ENCODE measurements at regions not wholly inside any gene's neighbourhood (a gene's known extent, or its start where the extent isn't known, plus 50 kb on each side); places are given as distances from the start of the nearest gene placed in this dataset.

GRCh38 chr10:31720546-31720945, 208.1 kb downstream of the ARHGAP12 start:
- peaks cover 10% of the 10 kb centered on the region for H3K9me3 Mint-ChIP-seq (ENCODE audit: low read depth)
- DNase-seq (ENCODE audit: low spot score, unreplicated experiment), result no peak
- H3K4me3 Mint-ChIP-seq (ENCODE audit: low read depth), result no peak overlapping the region
- no peak overlapping the region for H3K27ac Mint-ChIP-seq
- no peaks in the 10 kb centered on the region for H3K4me1 Mint-ChIP-seq (ENCODE audit: low read depth)
- H3K36me3 Mint-ChIP-seq (ENCODE audit: insufficient read depth), result no peaks in the 10 kb centered on the region
- TF ChIP-seq CTCF (IDR thresholded peaks at IDR 0.05; ENCODE audit: unreplicated experiment), result no peak
- H3K27me3 Mint-ChIP-seq, result no peaks in the 10 kb centered on the region

- H3K36me3 Mint-ChIP-seq (ENCODE audit: insufficient read depth), result peaks cover 4% of the 10 kb centered on the region
- H3K4me3 Mint-ChIP-seq (ENCODE audit: low read depth), result no peak overlapping the region
- H3K4me1 Mint-ChIP-seq (ENCODE audit: low read depth), result peaks cover 24% of the 10 kb centered on the region
- H3K27ac Mint-ChIP-seq, result no peak overlapping the region
- no peak for DNase-seq (ENCODE audit: low spot score, unreplicated experiment)
- H3K9me3 Mint-ChIP-seq (ENCODE audit: low read depth), result peaks cover 13% of the 10 kb centered on the region
- TF ChIP-seq CTCF (IDR thresholded peaks at IDR 0.05; ENCODE audit: unreplicated experiment), result no peak
- no peaks in the 10 kb centered on the region for H3K27me3 Mint-ChIP-seq
Measured at GRCh38 chr10:31709476-31709875, 219.2 kb downstream of the ARHGAP12 start.

- no peak overlapping the region for H3K27ac Mint-ChIP-seq
- no peak for TF ChIP-seq CTCF (IDR thresholded peaks at IDR 0.05; ENCODE audit: unreplicated experiment)
- H3K4me3 Mint-ChIP-seq (ENCODE audit: low read depth), result no peak overlapping the region
- H3K27me3 Mint-ChIP-seq, result no peaks in the 10 kb centered on the region
- no peak for DNase-seq (ENCODE audit: low spot score, unreplicated experiment)
- H3K9me3 Mint-ChIP-seq (ENCODE audit: low read depth), result peaks cover 13% of the 10 kb centered on the region
- H3K36me3 Mint-ChIP-seq (ENCODE audit: insufficient read depth), result peaks cover 4% of the 10 kb centered on the region
- peaks cover 24% of the 10 kb centered on the region for H3K4me1 Mint-ChIP-seq (ENCODE audit: low read depth)
Measured at GRCh38 chr10:31709028-31709427, 219.6 kb downstream of the ARHGAP12 start.

- Mint-ChIP-seq H3K27me3 (no peaks in the 10 kb centered on the region), H3K36me3 (ENCODE audit: insufficient read depth) (peaks cover 4% of the 10 kb centered on the region), H3K27ac (peak overlapping the region; percentile 75), H3K9me3 (ENCODE audit: low read depth) (peaks cover 13% of the 10 kb centered on the region), H3K4me3 (ENCODE audit: low read depth) (no peak overlapping the region), H3K4me1 (ENCODE audit: low read depth) (peaks cover 24% of the 10 kb centered on the region)
- no peak for DNase-seq (ENCODE audit: low spot score, unreplicated experiment)
- TF ChIP-seq CTCF (IDR thresholded peaks at IDR 0.05; ENCODE audit: unreplicated experiment), result no peak
Measured at GRCh38 chr10:31708474-31708873, 220.2 kb downstream of the ARHGAP12 start.

GRCh38 chr10:31708046-31708445, 220.6 kb downstream of the ARHGAP12 start:
- H3K9me3 Mint-ChIP-seq (ENCODE audit: low read depth), result peaks cover 13% of the 10 kb centered on the region
- peaks cover 24% of the 10 kb centered on the region for H3K4me1 Mint-ChIP-seq (ENCODE audit: low read depth)
- DNase-seq (ENCODE audit: low spot score, unreplicated experiment), result no peak
- peak overlapping the region; percentile 78 for H3K27ac Mint-ChIP-seq
- no peak for TF ChIP-seq CTCF (IDR thresholded peaks at IDR 0.05; ENCODE audit: unreplicated experiment)
- no peak overlapping the region for H3K4me3 Mint-ChIP-seq (ENCODE audit: low read depth)
- peaks cover 4% of the 10 kb centered on the region for H3K36me3 Mint-ChIP-seq (ENCODE audit: insufficient read depth)
- no peaks in the 10 kb centered on the region for H3K27me3 Mint-ChIP-seq

All from progenitor cell of endocrine pancreas (in vitro differentiated cells).